HG03520 (cell line): ENCODE measurements at regions not wholly inside any gene's neighbourhood (a gene's known extent, or its start where the extent isn't known, plus 50 kb on each side); places are given as distances from the start of the nearest gene placed in this dataset.
"Not testable (repeated sequence)": the region's sequence is repeated elsewhere in the genome, so short reads cannot be mapped to it uniquely, and the experiment has no call there.

Experiments used
- ATAC-seq: cut with Tn5 transposase; IDR thresholded peaks from one replicate; pipeline ENCODE4 v1.9.1; 2021; ENCODE audit warnings: mild to moderate bottlenecking, moderate library complexity; ENCODE audit not compliant: unreplicated experiment

DNA sequence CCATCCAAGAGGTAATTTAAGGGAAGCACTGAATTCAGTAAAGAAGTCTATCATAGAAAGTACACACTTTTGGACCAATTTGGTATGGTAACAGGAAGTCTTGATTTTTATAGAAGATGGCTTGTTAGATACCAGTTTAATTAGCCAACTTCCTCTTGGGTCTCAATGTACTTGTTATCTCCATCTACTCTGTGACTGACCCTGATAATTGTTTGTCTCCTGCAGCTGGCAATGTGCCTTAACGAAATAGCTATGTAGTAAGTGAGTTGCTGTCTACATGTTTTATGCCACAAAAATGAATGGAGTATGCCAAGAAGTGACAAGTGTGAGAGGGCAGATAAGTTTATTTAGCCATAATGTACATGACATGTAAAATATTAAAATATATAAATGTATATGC lies 410.5 kb upstream of the MAN1A1 start:
- no peak for ATAC-seq

GRCh38 chr6:119758385-119758784 lies 408.8 kb upstream of the MAN1A1 start:
- no peak for ATAC-seq

- ATAC-seq: no peak
Measured at GRCh38 chr6:119757467-119757866, 407.9 kb upstream of the MAN1A1 start.

- no peak for ATAC-seq
Measured at GRCh38 chr6:119749335-119749734, 399.8 kb upstream of the MAN1A1 start.

- ATAC-seq: not testable (repeated sequence)
Measured at GRCh38 chr6:119748535-119748934, 399.0 kb upstream of the MAN1A1 start.

GRCh38 chr6:119742188-119742803 lies 392.7 kb upstream of the MAN1A1 start:
- ATAC-seq: peak; percentile 86

DNA sequence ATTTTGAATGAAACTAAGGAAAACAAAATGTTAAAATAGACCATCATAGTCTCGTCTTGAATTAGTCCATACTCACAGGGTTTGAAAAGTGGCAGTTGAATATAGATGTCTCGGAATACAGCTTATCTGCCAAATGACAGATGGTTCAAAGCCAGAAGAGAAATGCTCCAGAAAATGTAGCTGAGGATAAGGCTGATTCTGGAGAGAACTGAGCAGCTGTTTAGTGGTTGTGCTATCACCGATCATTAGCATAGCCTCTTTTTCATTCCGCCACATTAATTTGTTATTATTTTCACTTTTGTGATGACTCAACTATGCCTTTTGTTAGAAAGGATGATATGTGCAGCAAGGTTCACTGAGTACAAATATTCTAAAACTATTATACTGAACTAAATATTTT lies 390.2 kb upstream of the MAN1A1 start:
- ATAC-seq: peak; percentile 36

DNA sequence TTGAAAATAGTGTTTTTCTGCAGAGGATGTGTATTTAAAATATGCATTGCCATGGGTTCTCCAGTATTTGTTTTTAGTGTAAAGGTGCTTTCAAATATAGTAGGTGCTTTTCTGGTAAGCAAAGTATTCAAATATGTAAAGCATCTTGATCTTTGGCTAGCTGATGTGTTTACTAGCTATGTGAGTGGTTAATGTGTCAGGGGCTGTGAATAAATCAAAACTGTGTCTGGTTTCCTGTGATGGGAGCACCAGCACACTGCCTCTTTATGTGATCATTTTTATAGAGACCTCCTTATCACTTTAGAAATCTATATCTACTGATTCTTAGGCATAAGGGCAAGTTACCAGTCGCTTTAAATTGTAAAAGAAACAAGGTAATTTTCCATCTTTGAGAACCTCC lies 388.9 kb upstream of the MAN1A1 start:
- ATAC-seq: no peak

DNA sequence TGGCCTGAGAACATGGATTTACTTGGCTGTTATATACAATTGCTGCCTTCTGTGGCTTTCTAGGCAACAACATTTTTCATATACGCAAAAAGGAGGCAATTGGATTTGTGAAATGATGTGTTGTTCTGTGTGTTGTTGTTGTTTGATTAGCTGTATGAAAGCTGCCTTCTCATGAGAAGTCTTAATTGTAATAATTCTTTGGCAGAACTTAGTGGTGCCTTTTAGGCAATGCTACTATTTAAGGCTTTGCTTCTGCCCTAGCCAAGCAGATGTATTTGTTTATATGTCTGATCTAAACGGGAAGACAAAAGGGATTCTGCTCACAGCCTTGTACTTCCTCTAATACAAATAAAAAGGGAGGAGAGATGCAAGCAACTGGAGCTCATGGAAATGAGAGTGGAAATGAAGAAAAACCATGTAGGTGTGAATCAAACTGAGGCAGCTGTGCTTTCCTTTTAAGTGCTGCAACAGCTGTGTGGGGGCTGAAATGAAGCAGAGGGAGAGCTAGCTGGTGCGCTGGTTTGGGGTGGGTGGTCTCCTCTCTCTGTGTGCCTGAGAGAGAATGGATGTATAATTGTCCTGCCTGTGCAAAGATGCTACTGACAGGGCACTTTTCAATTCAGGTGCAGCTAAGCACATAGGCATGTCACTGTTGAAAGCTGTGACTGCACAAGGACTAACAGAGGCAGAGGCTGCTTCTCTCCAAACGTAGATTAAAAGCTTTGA lies 386.9 kb upstream of the MAN1A1 start:
- no peak for ATAC-seq

DNA sequence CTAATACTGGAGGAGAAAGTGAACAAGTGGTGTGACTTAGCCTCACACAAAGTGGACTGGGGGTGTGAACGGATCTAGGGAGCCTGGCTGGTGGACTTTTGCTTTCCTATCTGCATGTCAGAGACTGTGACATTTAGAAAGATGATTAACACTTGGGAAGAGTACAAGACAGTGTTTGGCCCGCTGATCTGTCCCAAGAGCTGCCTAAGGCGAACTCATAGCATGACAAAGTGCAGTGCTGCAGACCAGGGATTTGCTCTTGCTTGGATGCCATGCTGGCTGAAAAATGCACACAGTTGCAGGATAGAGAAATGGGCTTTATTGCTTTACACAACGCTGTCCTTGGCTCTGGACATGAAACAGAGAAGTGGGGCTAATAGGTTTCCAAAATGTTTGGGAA lies 386.0 kb upstream of the MAN1A1 start:
- no peak for ATAC-seq

DNA sequence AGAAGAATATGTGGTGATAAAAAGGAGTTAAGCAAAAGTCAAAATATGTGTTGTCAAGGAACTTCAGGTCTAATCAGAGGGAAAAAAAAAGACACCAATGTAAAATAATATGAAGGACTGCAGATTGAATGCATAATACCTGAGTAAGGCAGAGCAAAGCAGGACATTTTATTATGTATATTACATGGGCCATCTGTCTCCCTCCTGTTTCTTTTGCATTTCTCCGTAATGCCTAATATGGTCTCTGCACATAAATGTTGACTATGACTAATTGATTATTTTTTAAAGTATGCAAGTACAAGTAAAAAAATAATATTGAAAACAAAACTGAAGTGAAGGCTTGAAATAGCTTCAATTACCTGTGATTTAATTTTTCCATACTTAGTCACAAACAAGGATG lies 384.7 kb upstream of the MAN1A1 start:
- ATAC-seq: no peak

DNA sequence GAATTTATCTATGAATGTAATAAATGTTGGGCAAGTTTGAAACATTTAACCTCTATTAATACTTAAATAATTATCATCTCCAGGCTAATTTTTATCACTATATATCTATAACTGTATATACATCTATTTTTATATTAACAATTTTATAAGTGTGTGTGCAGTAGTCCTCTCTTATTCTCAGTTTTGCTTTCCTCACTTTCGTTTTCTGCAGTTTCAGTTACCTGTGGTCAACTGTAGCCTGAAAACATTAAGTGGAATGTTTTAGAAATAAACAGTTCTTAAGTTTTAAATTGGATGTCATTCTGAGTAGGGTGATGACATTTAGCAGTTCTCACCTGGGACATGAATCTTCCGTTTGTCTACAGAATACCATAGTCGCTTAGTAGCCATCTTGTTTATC lies 379.4 kb upstream of the MAN1A1 start:
- ATAC-seq: peak; percentile 79

DNA sequence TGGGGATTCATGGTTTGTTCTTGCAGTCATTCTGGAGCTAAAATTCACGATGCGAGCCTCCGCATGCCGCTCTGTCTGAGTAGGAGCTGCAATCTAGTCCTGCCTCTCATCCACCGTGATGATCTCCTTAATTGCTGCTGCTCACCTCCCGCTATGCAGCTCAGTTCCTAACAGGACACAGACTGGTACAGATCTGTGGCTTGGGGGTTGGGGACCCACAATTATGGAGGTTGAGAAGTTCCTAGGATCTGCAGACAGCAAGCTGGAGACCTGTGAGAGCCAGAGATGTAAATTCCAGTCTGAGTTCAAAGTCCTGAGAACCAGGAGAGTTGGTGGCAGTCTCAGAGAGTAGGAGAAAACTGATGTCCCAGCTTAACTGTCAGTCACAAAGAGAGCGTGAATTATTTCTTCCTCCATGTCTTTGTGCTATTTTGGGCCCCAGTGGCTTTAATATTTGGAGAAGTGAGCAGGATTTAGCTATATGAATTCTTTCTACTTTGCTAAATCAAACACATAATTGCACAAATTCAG lies 378.7 kb upstream of the MAN1A1 start:
- ATAC-seq: no peak

DNA sequence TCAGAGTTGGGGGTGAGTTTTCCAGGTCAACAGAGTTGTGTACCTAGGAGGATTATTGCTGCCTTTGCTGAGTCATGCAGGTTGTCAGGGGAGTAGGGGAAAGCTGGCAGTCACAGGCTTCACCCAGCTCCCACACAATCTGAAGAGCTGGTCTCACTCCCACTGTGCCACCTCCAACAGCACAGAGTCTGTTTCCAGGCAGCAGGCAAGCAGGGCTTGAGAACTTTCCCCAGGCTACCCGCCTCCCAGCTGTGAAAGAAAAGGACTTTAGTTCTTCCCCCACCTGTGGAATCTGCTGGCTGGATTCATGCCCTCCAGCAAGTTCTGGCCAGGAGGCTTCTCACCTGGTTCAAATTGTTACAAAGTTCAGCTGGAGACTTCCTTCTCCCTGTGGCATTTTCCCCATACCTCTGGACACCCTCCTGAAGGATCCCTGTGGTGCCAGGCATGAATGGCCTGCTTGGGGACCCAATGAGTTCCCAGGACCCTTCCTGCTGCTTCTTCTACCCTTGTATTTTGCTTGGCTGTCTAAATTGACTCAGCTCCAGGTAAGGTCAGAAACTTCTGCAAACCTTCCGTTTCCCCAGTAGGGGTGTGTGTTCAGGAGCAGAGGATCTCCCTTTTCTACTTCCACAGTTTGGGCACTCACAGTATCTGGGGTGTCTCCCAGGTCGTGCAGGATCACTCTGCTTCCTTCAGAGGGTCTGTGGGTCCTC lies 378.1 kb upstream of the MAN1A1 start:
- no peak for ATAC-seq

- ATAC-seq: not testable (repeated sequence)
Measured at GRCh38 chr6:119726912-119727311, 377.4 kb upstream of the MAN1A1 start.

DNA sequence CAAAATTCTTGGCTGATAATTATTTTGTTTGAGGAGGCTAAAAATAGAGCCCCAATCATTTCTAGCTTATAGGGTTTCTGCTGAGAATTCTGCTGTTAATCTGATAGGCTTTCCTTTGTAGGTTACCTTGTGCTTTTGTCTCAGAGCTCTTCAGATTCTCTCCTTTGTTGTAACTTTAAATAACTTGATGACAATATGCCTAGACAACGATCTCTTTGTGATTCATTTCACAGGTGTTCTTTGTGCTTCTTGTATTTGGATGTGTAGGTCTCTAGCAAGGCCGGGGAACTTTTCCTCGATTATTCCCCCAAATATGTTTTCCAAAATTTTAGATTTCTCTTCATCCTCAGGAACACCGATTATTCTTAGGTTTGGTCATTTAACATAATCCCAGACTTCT lies 376.5 kb upstream of the MAN1A1 start:
- ATAC-seq: no peak

- ATAC-seq: peak; percentile 63
Measured at GRCh38 chr6:119720160-119720559, 370.6 kb upstream of the MAN1A1 start.

DNA sequence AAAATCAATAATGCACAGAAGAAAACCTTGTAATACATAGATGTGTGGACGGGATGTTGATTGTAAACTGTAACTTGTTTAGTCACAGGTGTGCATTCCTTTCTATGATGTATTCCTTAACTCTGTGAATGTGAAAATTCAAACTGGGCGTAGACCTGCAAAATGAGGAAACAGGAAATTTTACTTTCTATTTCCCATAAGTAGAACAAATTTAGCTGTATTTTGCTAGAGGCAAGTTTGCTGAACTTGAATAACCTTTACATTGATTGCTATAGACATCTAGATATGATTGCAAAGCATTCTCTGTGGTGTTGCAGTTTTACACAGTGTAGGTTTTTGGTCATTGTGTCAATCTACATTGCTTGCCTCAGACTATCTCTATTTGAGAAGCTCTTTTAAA lies 368.4 kb upstream of the MAN1A1 start:
- ATAC-seq: no peak

DNA sequence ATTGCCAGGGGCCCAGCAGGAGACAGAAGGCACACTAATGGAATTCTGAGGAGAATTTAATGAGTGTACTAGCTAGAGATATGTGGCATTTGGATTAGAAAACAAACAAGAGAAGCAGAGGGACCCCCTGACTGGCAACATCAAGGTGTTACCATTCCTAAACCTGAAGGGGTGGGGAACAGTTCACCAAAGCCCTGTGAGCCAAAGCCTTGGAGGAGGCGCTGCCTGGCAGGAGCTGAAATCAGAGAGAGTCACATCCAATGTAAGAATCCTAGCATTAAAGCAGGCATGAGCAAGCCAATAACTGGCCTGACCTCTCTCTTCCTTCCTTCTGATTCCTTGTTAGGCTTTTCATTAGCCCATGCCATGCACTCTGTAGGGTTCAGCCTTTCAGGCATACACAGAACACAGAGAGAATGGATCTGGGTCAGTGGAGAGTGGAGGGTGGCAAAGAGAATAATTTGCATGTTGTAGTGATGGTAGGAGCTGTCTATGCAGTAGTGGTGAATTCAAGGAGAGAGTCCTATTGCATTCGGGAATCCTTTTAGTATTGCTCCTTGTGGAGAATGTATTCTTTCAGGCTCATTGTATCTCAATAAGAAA lies 367.2 kb upstream of the MAN1A1 start:
- no peak for ATAC-seq

GRCh38 chr6:119713903-119714302 lies 364.3 kb upstream of the MAN1A1 start:
- no peak for ATAC-seq

DNA sequence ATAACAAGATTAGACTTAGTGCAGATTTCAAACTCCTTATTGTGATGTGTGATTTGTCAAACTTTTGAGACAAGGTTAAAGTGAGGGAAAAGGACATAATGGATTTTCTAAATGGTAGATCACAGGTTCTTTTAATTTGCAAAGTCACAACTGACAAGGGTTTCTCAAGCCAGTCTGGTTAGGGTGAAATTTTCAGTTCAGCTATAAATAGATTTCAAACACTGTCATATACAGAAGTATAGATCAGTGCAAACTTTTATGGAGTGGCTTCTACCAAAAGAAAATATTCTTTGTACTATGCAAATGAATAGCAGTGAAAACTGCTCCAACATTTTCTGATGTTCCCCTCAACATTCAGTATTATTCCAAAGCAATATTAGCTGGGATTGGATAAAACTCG lies 337.1 kb upstream of the MAN1A1 start:
- ATAC-seq: no peak
